ENCODE measurements at regions not wholly inside any gene's neighbourhood (a gene's known extent, or its start where the extent isn't known, plus 50 kb on each side); places are given as distances from the start of the nearest gene placed in this dataset.

- TF ChIP-seq ARID4B (CRISPR knock-in tag; IDR thresholded peaks at IDR 0.05; ENCODE audit: borderline replicate concordance): no peak
- TF ChIP-seq ZNF219 (CRISPR knock-in tag; IDR thresholded peaks at IDR 0.05; ENCODE audit: borderline replicate concordance): no peak
Measured at GRCh38 chr1:192954705-192955265, 104.4 kb downstream of the UCHL5 start (continued).

- ATAC-seq: no peak
- ChIA-PET CTCF (no interaction called here), POLR2A (no interaction called here)
- no peak overlapping the region for H3K4me3 Mint-ChIP-seq
- no peaks in the 10 kb centered on the region for H3K9me3 Mint-ChIP-seq
- H3K4me1 Mint-ChIP-seq: no peaks in the 10 kb centered on the region
- no peak for DNase-seq (ENCODE audit: low spot score)
- H3K36me3 Mint-ChIP-seq: no peaks in the 10 kb centered on the region
- no peak for TF ChIP-seq SMAD3 (CRISPR knock-in tag; IDR thresholded peaks at IDR 0.05; ENCODE audit: borderline replicate concordance)
- TF ChIP-seq GRHL2 (CRISPR knock-in tag; IDR thresholded peaks at IDR 0.05; ENCODE audit: insufficient replicate concordance, severe bottlenecking): no peak
- no peak for TF ChIP-seq E2F1 (CRISPR knock-in tag; IDR thresholded peaks at IDR 0.05)
- no peak for TF ChIP-seq CBFB (CRISPR knock-in tag; IDR thresholded peaks at IDR 0.05; ENCODE audit: low read depth)
- TF ChIP-seq CREM (CRISPR knock-in tag; IDR thresholded peaks at IDR 0.05): no peak
- TF ChIP-seq ZNF532 (CRISPR knock-in tag; IDR thresholded peaks at IDR 0.05; ENCODE audit: borderline replicate concordance): no peak
- no peak for TF ChIP-seq ARID4B (CRISPR knock-in tag; IDR thresholded peaks at IDR 0.05; ENCODE audit: borderline replicate concordance)
- TF ChIP-seq JUN (CRISPR knock-in tag; IDR thresholded peaks at IDR 0.05): no peak
- no peak for TF ChIP-seq ZBTB21 (CRISPR knock-in tag; IDR thresholded peaks at IDR 0.05; ENCODE audit: borderline replicate concordance)
- no peak for TF ChIP-seq ZNF219 (CRISPR knock-in tag; IDR thresholded peaks at IDR 0.05; ENCODE audit: borderline replicate concordance)
- TF ChIP-seq ZNF423 (CRISPR knock-in tag; IDR thresholded peaks at IDR 0.05): no peak
- no peak for TF ChIP-seq HMGA2 (CRISPR knock-in tag; IDR thresholded peaks at IDR 0.05)
- TF ChIP-seq RELA (CRISPR knock-in tag; IDR thresholded peaks at IDR 0.05; ENCODE audit: borderline replicate concordance): no peak
- no peak for TF ChIP-seq NFYB (CRISPR knock-in tag; conservative IDR thresholded peaks at IDR 0.05; ENCODE audit: low read depth)
- no peak for TF ChIP-seq NR3C1 (CRISPR knock-in tag; conservative IDR thresholded peaks at IDR 0.05; ENCODE audit: low read depth)
- TF ChIP-seq ATF2 (CRISPR knock-in tag; IDR thresholded peaks at IDR 0.05; ENCODE audit: borderline replicate concordance, low read depth): no peak
- TF ChIP-seq FOXJ3 (CRISPR knock-in tag; IDR thresholded peaks at IDR 0.05; ENCODE audit: borderline replicate concordance): no peak
- no peak overlapping the region for H3K27ac Mint-ChIP-seq
- H3K27me3 Mint-ChIP-seq (ENCODE audit: low read depth): no peaks in the 10 kb centered on the region
Measured at GRCh38 chr1:192958350-192958749, 100.8 kb downstream of the UCHL5 start.

All from WTC11 (cell line).